SK-N-SH treated with all-trans-retinoic acid at 6 μM for 48 hours (cell line): ENCODE measurements at regions not wholly inside any gene's neighbourhood (a gene's known extent, or its start where the extent isn't known, plus 50 kb on each side); places are given as distances from the start of the nearest gene placed in this dataset.
"Not testable (repeated sequence)": the region's sequence is repeated elsewhere in the genome, so short reads cannot be mapped to it uniquely, and the experiment has no call there.

Source experiments
- ATAC-seq: fragments of 200-7000 bp; cut with Tn5 transposase; 3 replicates; pipeline ENCODE4 v1.9.1; 2020; ENCODE audit warnings: mild to moderate bottlenecking, moderate library complexity

GRCh38 chr16:29355339-29356059, 51.0 kb downstream of the NPIPB11 start:
- ATAC-seq = not testable (repeated sequence)

GRCh38 chr16:29354449-29354848, 52.1 kb downstream of the NPIPB11 start:
- ATAC-seq = not testable (repeated sequence)

GRCh38 chr16:29352617-29352999, 53.9 kb downstream of the NPIPB11 start:
- ATAC-seq = not testable (repeated sequence)

- not testable (repeated sequence) for ATAC-seq
These were observed 54.4 kb downstream of the NPIPB11 start for GRCh38 chr16:29351970-29352616.

GRCh38 chr16:29351271-29351969, 55.1 kb downstream of the NPIPB11 start:
- not testable (repeated sequence) for ATAC-seq

GRCh38 chr16:29349966-29350365, 56.5 kb downstream of the NPIPB11 start:
- peak; percentile 90 for ATAC-seq

- not testable (repeated sequence) for ATAC-seq
These were observed 57.8 kb downstream of the NPIPB11 start for GRCh38 chr16:29348748-29349147.

- ATAC-seq = not testable (repeated sequence)
These were observed 58.3 kb downstream of the NPIPB11 start for GRCh38 chr16:29348123-29348690.

- not testable (repeated sequence) for ATAC-seq
These were observed 59.5 kb downstream of the NPIPB11 start for GRCh38 chr16:29346796-29347580.

- not testable (repeated sequence) for ATAC-seq
These were observed 60.3 kb downstream of the NPIPB11 start for GRCh38 chr16:29346203-29346602.

GRCh38 chr16:29342937-29343336, 63.6 kb downstream of the NPIPB11 start:
- ATAC-seq = peak; percentile 93

GRCh38 chr16:29340779-29341438, 65.6 kb downstream of the NPIPB11 start:
- ATAC-seq = not testable (repeated sequence)

- ATAC-seq = not testable (repeated sequence)
These were observed 66.3 kb downstream of the NPIPB11 start for GRCh38 chr16:29340235-29340634.

- not testable (repeated sequence) for ATAC-seq
These were observed 67.5 kb downstream of the NPIPB11 start for GRCh38 chr16:29338821-29339700.

- not testable (repeated sequence) for ATAC-seq
These were observed 69.1 kb downstream of the NPIPB11 start for GRCh38 chr16:29337385-29337901.

- not testable (repeated sequence) for ATAC-seq
These were observed 71.0 kb downstream of the NPIPB11 start for GRCh38 chr16:29335549-29335846.

GRCh38 chr16:29334776-29335548, 71.5 kb downstream of the NPIPB11 start:
- not testable (repeated sequence) for ATAC-seq

- ATAC-seq = not testable (repeated sequence)
These were observed 72.9 kb downstream of the NPIPB11 start for GRCh38 chr16:29333492-29334097.

GRCh38 chr16:29330623-29331022, 75.9 kb downstream of the NPIPB11 start:
- ATAC-seq = not testable (repeated sequence)
